HG03354 (cell line): ENCODE measurements at regions not wholly inside any gene's neighbourhood (a gene's known extent, or its start where the extent isn't known, plus 50 kb on each side); places are given as distances from the start of the nearest gene placed in this dataset.

Source experiments
- ATAC-seq: cut with Tn5 transposase; IDR thresholded peaks from one replicate; pipeline ENCODE4 v1.9.1; 2021; ENCODE audit warnings: mild to moderate bottlenecking; ENCODE audit not compliant: unreplicated experiment, poor library complexity, severe bottlenecking

GRCh38 chr7:52317921-52318320, 717.5 kb upstream of the POM121L12 start:
- ATAC-seq = no peak

DNA sequence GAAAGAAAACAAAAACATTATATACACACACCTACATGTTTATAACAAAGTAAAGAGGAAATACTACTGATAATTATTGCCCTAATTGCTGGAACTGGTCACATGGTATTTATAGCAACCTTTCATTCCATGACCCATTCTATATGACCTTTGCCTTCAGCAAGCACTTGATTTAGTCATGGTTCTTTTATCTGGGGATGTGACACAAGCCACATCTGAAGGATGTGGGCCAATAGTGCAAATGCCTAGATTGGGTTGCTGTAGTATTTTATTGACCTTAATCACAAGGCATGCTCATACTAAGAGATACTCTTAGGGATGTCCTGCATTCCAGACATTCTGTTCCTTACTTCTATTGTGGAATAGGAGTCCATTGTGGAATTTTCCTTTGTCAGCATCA, 723.5 kb upstream of the POM121L12 start:
- no peak for ATAC-seq

- no peak for ATAC-seq
These were observed 725.8 kb upstream of the POM121L12 start for GRCh38 chr7:52309631-52310030.

DNA sequence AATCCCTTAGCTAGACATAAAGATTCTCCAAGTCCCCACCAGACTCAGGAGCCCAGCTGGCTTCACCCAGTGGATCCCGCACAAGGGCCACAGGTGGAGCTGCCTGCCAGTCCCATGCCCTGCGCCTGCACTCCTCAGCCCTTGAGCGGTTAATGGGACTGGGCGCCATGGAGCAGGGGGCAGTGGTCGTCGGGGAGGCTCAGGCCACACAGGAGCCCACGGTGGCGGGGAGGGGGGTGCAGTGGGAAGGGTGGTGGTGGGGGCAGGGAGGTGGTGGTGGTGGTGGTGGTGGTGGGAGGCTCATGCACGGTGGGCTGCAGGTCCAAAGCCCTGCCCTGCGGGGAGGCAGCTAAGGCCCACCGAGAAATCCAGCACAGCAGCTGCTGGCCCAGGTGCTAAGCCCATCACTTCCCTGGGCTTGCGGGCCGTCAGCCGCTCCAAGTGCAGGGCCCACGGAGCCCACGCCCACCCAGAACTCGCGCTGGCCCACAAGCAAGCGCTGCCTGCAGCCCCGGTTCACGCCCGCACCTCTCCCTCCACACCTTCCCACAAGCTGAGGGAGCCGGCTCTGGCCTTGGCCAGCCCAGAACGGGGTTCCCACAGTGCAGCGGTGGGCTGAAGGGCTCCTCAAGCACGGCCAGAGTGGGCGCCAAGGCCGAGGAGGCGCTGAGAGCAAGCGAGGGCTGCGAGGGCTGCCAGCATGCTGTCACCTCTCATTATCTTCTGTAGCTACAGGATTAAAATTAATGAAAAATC, 732.5 kb upstream of the POM121L12 start:
- ATAC-seq = no peak

DNA sequence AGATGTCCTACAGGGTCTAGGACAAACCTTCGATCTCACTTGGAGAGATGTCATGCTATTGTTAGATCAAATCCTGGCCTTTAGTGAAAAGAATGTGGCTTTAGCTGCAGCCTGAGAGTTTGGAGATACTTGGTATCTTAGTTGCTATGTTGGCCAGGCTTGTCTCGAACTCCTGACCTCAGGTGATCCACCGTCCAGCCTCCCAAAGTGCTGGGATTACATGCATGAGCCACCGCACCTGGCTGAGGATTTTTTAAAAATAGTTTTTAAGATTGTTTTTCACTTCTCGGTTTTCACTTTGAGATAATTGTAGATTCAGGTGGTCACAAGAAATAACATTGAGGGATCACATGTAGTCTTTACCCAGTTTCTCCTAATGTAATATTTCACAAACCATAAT, 738.3 kb upstream of the POM121L12 start:
- no peak for ATAC-seq

GRCh38 chr7:52294942-52295341, 740.5 kb upstream of the POM121L12 start:
- ATAC-seq = no peak

- ATAC-seq = no peak
These were observed 746.2 kb upstream of the POM121L12 start for GRCh38 chr7:52289247-52289646.

DNA sequence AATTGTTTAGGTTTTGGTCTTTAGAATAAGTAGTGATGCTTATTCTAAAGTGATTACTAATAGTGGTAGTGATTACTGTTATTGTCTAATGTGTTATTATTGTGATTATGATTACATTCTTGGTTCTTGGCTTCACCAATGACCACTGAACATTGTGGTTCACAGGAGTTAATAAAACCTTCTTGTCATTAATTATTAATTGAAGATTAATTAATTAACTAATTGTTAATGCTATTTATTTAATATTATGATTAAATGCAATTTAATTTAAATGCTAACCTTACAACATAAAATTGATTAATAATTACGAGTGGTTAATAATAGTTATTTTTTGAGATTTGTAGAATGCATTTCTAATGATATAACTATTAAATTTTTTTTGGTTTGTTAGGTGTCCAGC, 747.7 kb upstream of the POM121L12 start:
- ATAC-seq = no peak

- ATAC-seq = no peak
These were observed 749.7 kb upstream of the POM121L12 start for GRCh38 chr7:52285689-52286088.

GRCh38 chr7:52283335-52283734, 752.1 kb upstream of the POM121L12 start:
- no peak for ATAC-seq

DNA sequence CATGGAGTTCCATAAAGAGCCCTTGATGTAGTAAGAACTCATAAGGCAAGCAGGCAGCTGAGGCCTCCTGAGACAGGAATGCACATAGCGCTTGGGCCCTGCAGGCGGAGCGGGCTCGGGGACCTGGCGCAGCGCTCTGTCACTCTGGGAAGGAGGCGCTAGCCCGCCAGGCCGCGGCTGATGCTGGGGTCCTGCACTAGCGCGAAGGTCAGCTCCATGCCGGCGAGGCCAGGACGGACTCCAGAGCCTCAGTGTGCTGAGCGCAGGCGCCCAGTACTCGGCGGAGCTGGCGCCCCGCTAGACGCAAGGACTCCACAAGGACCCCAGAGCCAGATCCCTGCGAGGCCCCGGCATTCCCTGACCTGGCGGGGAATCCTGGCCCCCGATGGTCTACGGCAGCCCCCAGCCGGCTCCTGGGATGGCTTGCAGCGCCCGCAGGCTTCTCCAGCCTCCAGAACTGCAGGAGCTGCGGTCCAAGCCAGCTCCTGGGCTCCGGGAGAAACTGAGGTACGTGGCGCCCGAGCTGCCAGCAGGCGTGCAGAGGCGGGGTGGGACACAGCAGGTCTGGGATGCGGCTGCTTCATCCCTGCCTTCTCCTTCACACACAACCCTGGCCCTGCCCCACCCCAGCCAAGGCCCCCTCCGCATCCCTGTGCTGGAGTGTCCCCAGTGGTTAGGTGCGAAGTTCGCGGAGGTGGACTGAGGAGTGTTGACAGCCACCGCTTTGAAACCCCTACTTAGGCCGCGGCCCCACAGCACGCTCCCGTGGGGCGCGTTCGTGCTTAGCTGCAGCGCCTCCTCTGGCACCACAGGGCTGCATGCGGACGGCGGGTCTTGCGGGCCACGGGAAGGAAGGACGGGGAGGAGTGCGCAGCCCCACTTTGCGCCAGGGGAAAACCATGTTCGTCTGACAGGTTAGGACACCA, 761.5 kb upstream of the POM121L12 start:
- ATAC-seq = no peak

GRCh38 chr7:52271703-52272102, 763.7 kb upstream of the POM121L12 start:
- ATAC-seq = no peak

DNA sequence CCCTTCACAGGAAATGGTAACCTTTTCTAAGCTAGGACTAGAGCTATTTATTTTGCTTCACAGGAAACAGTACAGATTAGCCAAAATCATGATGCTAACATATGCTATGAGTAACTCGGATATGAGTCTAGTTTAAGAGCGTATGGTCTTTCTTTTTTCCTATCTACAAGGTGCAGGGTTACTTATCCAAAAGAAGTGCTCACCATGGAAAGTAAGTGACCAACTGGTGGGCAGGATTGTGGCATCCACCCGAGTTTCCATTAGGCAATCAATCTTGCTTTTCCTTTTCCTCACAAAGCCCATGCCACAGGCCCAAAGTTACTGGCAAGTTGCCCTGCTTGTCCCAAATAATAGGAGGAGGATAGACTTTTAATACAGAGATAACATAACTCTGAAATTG, 765.1 kb upstream of the POM121L12 start:
- no peak for ATAC-seq

DNA sequence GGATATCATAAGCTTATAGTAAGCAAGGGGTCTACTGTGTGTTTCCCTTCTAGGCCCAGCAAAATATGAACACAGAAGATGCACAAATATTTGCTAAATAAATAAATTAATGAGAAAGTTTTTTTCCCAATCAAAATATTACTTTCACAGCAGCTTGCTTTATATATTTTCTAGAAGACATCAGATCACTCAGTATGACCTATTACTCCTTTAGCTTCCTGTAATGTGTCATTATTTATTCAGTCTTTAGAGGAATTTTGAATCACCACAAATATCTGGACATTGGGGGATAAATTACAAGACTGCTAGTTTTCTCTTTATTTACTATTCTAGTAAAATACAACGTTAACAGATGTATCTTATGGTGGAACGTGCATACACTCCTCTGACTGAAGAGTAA, 765.8 kb upstream of the POM121L12 start:
- ATAC-seq = no peak

- ATAC-seq = no peak
These were observed 774.4 kb upstream of the POM121L12 start for GRCh38 chr7:52261057-52261456.

DNA sequence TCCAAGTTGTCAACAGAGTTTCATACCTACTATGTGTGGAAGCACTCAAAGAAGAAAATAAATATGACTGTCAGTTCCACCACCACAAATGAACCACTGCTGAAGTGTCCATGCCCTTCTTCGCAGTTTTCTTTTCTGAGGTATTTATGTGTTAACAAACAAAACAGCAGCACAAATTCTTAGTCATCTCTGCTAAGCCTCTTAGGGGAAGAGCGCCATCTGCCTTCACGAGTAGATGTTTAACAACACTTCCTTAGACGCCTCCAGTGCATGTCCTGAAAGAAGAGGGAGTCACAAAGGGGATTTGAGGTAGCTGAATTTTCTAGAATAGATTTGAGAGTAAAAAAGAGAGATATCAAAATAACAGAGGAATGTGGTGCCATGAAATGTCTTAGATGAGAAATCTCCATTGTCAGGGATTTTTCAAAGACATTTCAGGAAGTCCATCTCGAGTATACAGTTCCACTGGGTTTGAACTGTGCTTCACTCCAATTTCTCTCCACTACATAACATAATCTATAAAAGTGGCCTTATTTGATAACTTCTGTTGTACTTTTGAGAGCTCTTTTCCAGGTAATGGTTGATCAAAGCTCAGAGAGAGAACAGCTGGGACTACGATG, 775.3 kb upstream of the POM121L12 start:
- no peak for ATAC-seq

- ATAC-seq = no peak
These were observed 777.5 kb upstream of the POM121L12 start for GRCh38 chr7:52257890-52258289.

DNA sequence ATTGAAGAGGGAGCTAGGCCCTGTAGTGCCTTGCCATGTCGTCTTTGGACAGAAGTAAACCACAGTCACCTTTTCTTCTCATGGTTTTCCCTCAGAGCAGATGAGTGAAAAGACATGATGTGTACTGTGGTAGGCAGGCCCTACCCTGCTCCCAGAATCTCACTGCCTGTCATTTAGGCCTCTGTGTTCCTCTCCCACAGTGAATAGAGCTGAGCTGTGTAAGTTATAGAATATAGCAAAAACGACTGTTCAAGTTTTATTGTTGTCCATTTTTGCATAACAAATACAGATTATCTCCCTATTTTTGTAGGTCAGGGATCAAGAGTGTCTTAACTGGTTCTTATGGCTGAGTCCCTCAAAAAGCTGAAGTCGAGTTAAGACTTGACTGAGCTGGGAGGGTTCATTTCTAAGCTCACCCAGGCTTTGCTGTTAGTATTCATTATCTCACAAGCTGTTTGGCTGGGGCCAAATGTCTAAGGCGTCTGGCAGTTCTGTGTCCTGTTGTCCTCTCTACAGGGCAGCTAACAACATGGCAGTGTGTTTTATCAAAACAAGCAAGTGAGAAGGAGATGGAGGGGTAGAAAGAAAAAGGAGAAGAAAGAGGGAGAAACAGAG, 780.9 kb upstream of the POM121L12 start:
- ATAC-seq = no peak

DNA sequence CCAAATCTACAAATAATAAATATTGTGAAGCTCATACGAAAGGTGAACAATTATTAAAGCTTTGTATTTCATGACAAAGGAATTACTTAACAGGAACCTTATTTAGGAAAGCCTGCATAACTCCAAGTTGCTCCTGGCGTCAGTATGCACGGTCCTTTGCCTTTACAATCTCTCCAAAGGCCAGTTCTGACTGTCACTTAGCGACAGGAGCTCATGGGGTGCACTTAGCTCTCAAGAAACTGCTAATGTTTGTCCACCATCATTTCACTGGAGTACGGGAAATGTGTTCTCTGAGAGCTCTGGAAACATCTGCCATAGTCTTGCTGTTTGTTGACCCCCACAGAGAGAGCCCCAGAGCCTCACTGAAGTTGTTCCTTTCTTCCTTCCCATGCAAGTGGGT, 781.5 kb upstream of the POM121L12 start:
- no peak for ATAC-seq

- ATAC-seq = no peak
These were observed 785.7 kb upstream of the POM121L12 start for GRCh38 chr7:52249741-52250140.
